OCI-LY7 (cell line): ENCODE measurements at regions not wholly inside any gene's neighbourhood (a gene's known extent, or its start where the extent isn't known, plus 50 kb on each side); places are given as distances from the start of the nearest gene placed in this dataset.

ENCODE experiments used
- EZH2phosphoT487 ChIP-seq: fragments of 200-600 bp; sonication (generic); IDR thresholded peaks from 2 replicates; pipeline ENCODE4 v1.6.1; 2018; ENCODE audit warnings: low read depth, borderline replicate concordance, mild to moderate bottlenecking, mixed run types, antibody characterized with exemption, low read length, moderate library complexity, mixed read lengths
- TF ChIP-seq, protein P1 (sequence below): fragments of 200-600 bp; sonication (generic); conservative IDR thresholded peaks from 2 replicates; pipeline ENCODE4 v1.5.1; 2014; ENCODE audit warnings: mild to moderate bottlenecking, antibody characterized with exemption, low read length, moderate library complexity, mixed read lengths

DNA sequence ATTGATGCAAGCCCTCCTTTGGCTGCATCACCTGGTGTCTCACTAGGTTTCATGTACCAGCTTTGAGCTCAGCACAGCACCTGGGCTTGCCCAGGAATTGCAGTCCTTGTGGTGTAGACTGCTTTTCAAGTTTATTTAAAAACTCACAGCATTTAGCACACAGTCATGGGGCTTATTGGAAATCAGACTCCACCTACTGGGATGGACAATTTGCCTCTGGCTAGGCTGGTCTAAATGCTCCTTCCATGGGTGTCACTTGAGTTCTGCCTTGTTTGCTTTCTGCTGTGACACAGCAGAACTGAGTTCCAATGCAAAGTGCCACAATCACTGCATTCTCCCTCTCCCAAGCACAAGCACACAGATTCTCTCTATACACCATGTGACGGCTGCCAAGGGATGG lies 453.3 kb downstream of the GABRG2 start:
- TF ChIP-seq, protein P1, sequence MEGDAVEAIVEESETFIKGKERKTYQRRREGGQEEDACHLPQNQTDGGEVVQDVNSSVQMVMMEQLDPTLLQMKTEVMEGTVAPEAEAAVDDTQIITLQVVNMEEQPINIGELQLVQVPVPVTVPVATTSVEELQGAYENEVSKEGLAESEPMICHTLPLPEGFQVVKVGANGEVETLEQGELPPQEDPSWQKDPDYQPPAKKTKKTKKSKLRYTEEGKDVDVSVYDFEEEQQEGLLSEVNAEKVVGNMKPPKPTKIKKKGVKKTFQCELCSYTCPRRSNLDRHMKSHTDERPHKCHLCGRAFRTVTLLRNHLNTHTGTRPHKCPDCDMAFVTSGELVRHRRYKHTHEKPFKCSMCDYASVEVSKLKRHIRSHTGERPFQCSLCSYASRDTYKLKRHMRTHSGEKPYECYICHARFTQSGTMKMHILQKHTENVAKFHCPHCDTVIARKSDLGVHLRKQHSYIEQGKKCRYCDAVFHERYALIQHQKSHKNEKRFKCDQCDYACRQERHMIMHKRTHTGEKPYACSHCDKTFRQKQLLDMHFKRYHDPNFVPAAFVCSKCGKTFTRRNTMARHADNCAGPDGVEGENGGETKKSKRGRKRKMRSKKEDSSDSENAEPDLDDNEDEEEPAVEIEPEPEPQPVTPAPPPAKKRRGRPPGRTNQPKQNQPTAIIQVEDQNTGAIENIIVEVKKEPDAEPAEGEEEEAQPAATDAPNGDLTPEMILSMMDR, result no peak
- TF ChIP-seq EZH2phosphoT487, result no peak
